Trophoblast cell (in vitro differentiated cells and primary cell): ENCODE measurements at regions not wholly inside any gene's neighbourhood (a gene's known extent, or its start where the extent isn't known, plus 50 kb on each side); places are given as distances from the start of the nearest gene placed in this dataset.
"Not testable (repeated sequence)": the region's sequence is repeated elsewhere in the genome, so short reads cannot be mapped to it uniquely, and the experiment has no call there.

Source experiments
- DNase-seq, 2 donors: peaks; one replicate each; pipeline ENCODE4 v3.0.0-alpha.2; 2016
- H2AFZ ChIP-seq: 2 replicates; pipeline ENCODE4 v1.6.1; 2013; ENCODE audit warnings: low read length, moderate library complexity, mild to moderate bottlenecking; ENCODE audit not compliant: insufficient read depth, poor library complexity
- H2AK5ac ChIP-seq: 2 replicates; pipeline ENCODE4 v1.6.1; 2013; ENCODE audit warnings: mild to moderate bottlenecking, low read length
- H2BK120ac ChIP-seq: 2 replicates; pipeline ENCODE4 v1.6.1; 2013; ENCODE audit warnings: low read length, mild to moderate bottlenecking, moderate library complexity; ENCODE audit not compliant: insufficient read depth, poor library complexity
- H2BK12ac ChIP-seq: 2 replicates; pipeline ENCODE4 v1.6.1; 2013; ENCODE audit warnings: mild to moderate bottlenecking, low read length, moderate library complexity
- H2BK5ac ChIP-seq: 2 replicates; pipeline ENCODE4 v1.6.1; 2013; ENCODE audit warnings: low read length, low read depth, moderate library complexity, mild to moderate bottlenecking; ENCODE audit not compliant: poor library complexity
- H3K14ac ChIP-seq: 2 replicates; pipeline ENCODE4 v1.6.1; 2013; ENCODE audit warnings: mild to moderate bottlenecking, low read length
- H3K18ac ChIP-seq: 2 replicates; pipeline ENCODE4 v1.6.1; 2013; ENCODE audit warnings: mild to moderate bottlenecking, low read length
- H3K23ac ChIP-seq: 2 replicates; pipeline ENCODE4 v1.6.1; 2013; ENCODE audit warnings: low read length
- H3K27ac ChIP-seq: 2 replicates; pipeline ENCODE4 v1.5.1; 2013; ENCODE audit warnings: low read depth, mild to moderate bottlenecking, inconsistent platforms, low read length, moderate library complexity
- H3K27me3 ChIP-seq: 2 replicates; pipeline ENCODE4 v1.6.1; 2013; ENCODE audit warnings: inconsistent platforms, mild to moderate bottlenecking, low read length, moderate library complexity; ENCODE audit not compliant: insufficient read depth
- H3K36me3 ChIP-seq, 2 experiments: 1 replicate in 1 of 2; 2 replicates in 1 of 2; pipeline ENCODE4 v1.6.1; 2013; ENCODE audit warnings: low read length in 2 of 2, mild to moderate bottlenecking in 2 of 2, moderate library complexity in 1 of 2; ENCODE audit not compliant: insufficient read depth in 2 of 2, control insufficient read depth in 1 of 2
- H3K4ac ChIP-seq: 2 replicates; pipeline ENCODE4 v1.6.1; 2013; ENCODE audit warnings: low read depth, mild to moderate bottlenecking, low read length, moderate library complexity
- H3K4me1 ChIP-seq, 2 experiments: 1 replicate in 1 of 2; 2 replicates in 1 of 2; pipeline ENCODE4 v1.6.1; 2013; ENCODE audit warnings: low read length in 2 of 2, mild to moderate bottlenecking in 2 of 2, moderate library complexity in 1 of 2; ENCODE audit not compliant: insufficient read depth in 2 of 2, control insufficient read depth in 1 of 2
- H3K4me2 ChIP-seq: 2 replicates; pipeline ENCODE4 v1.6.1; 2013; ENCODE audit warnings: inconsistent platforms, mild to moderate bottlenecking, low read length, moderate library complexity
- H3K4me3 ChIP-seq: 2 replicates; pipeline ENCODE4 v1.5.1; 2013; ENCODE audit warnings: mild to moderate bottlenecking, low read depth, low read length, inconsistent platforms
- H3K79me1 ChIP-seq: one replicate; pipeline ENCODE4 v1.6.1; 2013; ENCODE audit warnings: low read length
- H3K79me2 ChIP-seq: 2 replicates; pipeline ENCODE4 v1.6.1; 2013; ENCODE audit warnings: low read length, mild to moderate bottlenecking; ENCODE audit not compliant: control insufficient read depth, insufficient read depth, poor library complexity
- H3K9ac ChIP-seq: 2 replicates; pipeline ENCODE4 v1.6.1; 2013; ENCODE audit warnings: mild to moderate bottlenecking, low read length
- H3K9me3 ChIP-seq: 2 replicates; pipeline ENCODE4 v1.6.1; 2013; ENCODE audit warnings: low read depth, mild to moderate bottlenecking, control low read depth, inconsistent platforms, low read length; ENCODE audit not compliant: insufficient read depth
- H4K12ac ChIP-seq: 2 replicates; pipeline ENCODE4 v1.6.1; 2013; ENCODE audit warnings: low read depth, mild to moderate bottlenecking, low read length, moderate library complexity
- H4K8ac ChIP-seq: 2 replicates; pipeline ENCODE4 v1.6.1; 2013; ENCODE audit warnings: low read depth, mild to moderate bottlenecking, low read length, moderate library complexity
- H4K91ac ChIP-seq: one replicate; pipeline ENCODE4 v1.6.1; 2013; ENCODE audit warnings: low read depth, mild to moderate bottlenecking, low read length, moderate library complexity
- WGBS: extraction: QIAGEN DNeasy Blood & Tissue Kit; methylation state at CpG from one replicate; pipeline ENCODE4 v1.1.7; 2013; ENCODE audit warnings: missing lambda C conversion rate; ENCODE audit not compliant: insufficient read length, insufficient coverage; ENCODE audit errors: extremely low coverage; 5-methylcytosine and 5-hydroxymethylcytosine counted together

DNA sequence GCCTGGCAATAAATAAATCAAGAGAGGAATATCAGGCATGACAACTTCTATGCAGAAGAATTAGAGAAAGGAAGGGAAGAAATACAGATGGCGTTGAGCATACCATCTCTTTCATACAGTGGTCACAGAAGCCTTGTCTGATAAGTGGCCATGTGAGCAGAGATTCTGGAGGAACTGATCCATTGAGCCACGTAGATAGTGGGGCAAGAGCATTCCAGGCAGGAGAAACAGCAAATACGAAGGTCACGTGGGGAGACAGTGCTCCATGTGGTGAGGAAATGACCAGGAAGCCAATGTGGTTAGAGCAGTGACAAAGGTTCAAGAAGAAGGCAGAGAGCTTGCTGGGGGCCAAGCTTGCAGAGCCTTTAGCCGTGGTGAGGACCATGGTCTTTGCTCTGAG lies 226.7 kb upstream of the NOCT start:
- H3K4ac ChIP-seq, result no peak overlapping the region
- H4K12ac ChIP-seq, result no peak overlapping the region
- H3K4me1 ChIP-seq, result no peaks in the 10 kb centered on the region
- H2AFZ ChIP-seq, result no peak overlapping the region
- no CpG with 5 or more reads among the region's 5 CpGs for WGBS
- H3K9ac ChIP-seq, result no peak overlapping the region
- no peaks in the 10 kb centered on the region for H3K36me3 ChIP-seq
- no peak overlapping the region for H3K18ac ChIP-seq
- H3K23ac ChIP-seq, result no peak overlapping the region
- H3K27ac ChIP-seq, result no peak overlapping the region
- H3K4me2 ChIP-seq, result no peak overlapping the region
- H3K79me2 ChIP-seq, result no peaks in the 10 kb centered on the region
- H2AK5ac ChIP-seq, result no peak overlapping the region
- H3K14ac ChIP-seq, result no peak overlapping the region
- no peak overlapping the region for H3K4me3 ChIP-seq
- peaks cover 2% of the 10 kb centered on the region for H3K9me3 ChIP-seq
- no peaks in the 10 kb centered on the region for H3K27me3 ChIP-seq
- no peak overlapping the region for H2BK120ac ChIP-seq
- H2BK12ac ChIP-seq, result no peak overlapping the region
- no peak overlapping the region for H4K91ac ChIP-seq
- no peak overlapping the region for H2BK5ac ChIP-seq
- no peak overlapping the region for H4K8ac ChIP-seq
- no peaks in the 10 kb centered on the region for H3K79me1 ChIP-seq
- no peak for DNase-seq

- no peak overlapping the region for H3K4me2 ChIP-seq
- no peaks in the 10 kb centered on the region for H3K27me3 ChIP-seq
- H4K91ac ChIP-seq, result no peak overlapping the region
- no peaks in the 10 kb centered on the region for H3K4me1 ChIP-seq
- H4K12ac ChIP-seq, result no peak overlapping the region
- no peaks in the 10 kb centered on the region for H3K36me3 ChIP-seq
- no peak overlapping the region for H4K8ac ChIP-seq
- no peaks in the 10 kb centered on the region for H3K79me2 ChIP-seq
- no peak overlapping the region for H2AFZ ChIP-seq
- no peak overlapping the region for H3K14ac ChIP-seq
- no peak overlapping the region for H2BK120ac ChIP-seq
- no peaks in the 10 kb centered on the region for H3K79me1 ChIP-seq
- no peak for DNase-seq
- H2BK5ac ChIP-seq, result no peak overlapping the region
- no CpG with 5 or more reads among the region's 1 CpG for WGBS
- no peak overlapping the region for H2AK5ac ChIP-seq
- no peak overlapping the region for H3K4ac ChIP-seq
- H3K9ac ChIP-seq, result no peak overlapping the region
- H3K18ac ChIP-seq, result no peak overlapping the region
- H3K9me3 ChIP-seq, result peaks cover 2% of the 10 kb centered on the region
- no peak overlapping the region for H2BK12ac ChIP-seq
- no peak overlapping the region for H3K4me3 ChIP-seq
- H3K27ac ChIP-seq, result no peak overlapping the region
- H3K23ac ChIP-seq, result no peak overlapping the region
Measured at GRCh38 chr4:138788267-138788790, 227.3 kb upstream of the NOCT start.

DNA sequence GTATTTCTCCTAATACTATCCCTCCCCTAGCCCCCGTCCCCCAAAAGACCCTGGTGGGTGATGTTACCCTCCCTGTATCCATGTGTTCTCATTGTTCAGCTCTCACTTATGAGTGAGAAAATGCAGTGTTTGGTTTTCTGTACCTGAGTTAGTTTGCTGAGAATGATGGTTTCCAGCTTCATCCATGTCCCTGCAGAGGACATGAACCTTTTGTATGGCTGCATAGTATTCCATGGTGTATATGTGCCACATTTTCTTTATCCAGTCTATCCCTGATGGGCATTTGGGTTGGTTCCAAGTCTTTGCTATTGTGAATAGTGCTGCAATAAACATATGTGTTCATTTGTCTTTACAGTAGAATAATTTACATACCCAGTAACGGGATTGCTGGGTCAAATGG lies 235.8 kb upstream of the NOCT start:
- H3K14ac ChIP-seq, H3K27me3 ChIP-seq, H2BK120ac ChIP-seq, H3K9ac ChIP-seq, H4K12ac ChIP-seq, H3K4me3 ChIP-seq, H3K4ac ChIP-seq, H3K9me3 ChIP-seq, H3K36me3 ChIP-seq, H2BK12ac ChIP-seq, H3K79me1 ChIP-seq, H4K8ac ChIP-seq, H3K27ac ChIP-seq, H3K79me2 ChIP-seq, H2AK5ac ChIP-seq, H3K4me2 ChIP-seq, H3K4me1 ChIP-seq, H3K18ac ChIP-seq, H3K23ac ChIP-seq, DNase-seq, H4K91ac ChIP-seq, H2BK5ac ChIP-seq, H2AFZ ChIP-seq: not testable (repeated sequence)
- WGBS, result no CpG with 5 or more reads among the region's 2 CpGs

GRCh38 chr4:138775890-138776289 lies 239.7 kb upstream of the NOCT start:
- Histone ChIP-seq H4K91ac (no peak overlapping the region), H3K23ac (no peak overlapping the region), H3K9me3 (no peaks in the 10 kb centered on the region), H3K9ac (no peak overlapping the region), H3K79me1 (peaks cover 2% of the 10 kb centered on the region), H3K4me2 (peak overlapping the region; percentile 57), H3K36me3 (no peaks in the 10 kb centered on the region), H3K27me3 (no peaks in the 10 kb centered on the region), H3K14ac (no peak overlapping the region), H2BK12ac (no peak overlapping the region), H2BK5ac (peak overlapping the region; percentile 77), H4K8ac (no peak overlapping the region), H3K4ac (no peak overlapping the region), H3K18ac (no peak overlapping the region), H3K4me3 (no peak overlapping the region), H2AFZ (no peak overlapping the region), H2AK5ac (no peak overlapping the region), H4K12ac (no peak overlapping the region), H3K27ac (peak overlapping the region; percentile 74), H3K4me1 (peaks cover 2 to 4% of the 10 kb centered on the region in 2 experiments), H3K79me2 (no peaks in the 10 kb centered on the region), H2BK120ac (no peak overlapping the region)
- WGBS, result no CpG with 5 or more reads among the region's 6 CpGs
- DNase-seq, result no peak
